Colonic mucosa (tissue), 4 donors: ENCODE measurements at regions not wholly inside any gene's neighbourhood (a gene's known extent, or its start where the extent isn't known, plus 50 kb on each side); places are given as distances from the start of the nearest gene placed in this dataset.
A peak's percentile ranks its signal among the peaks of the same experiment; 100 is the strongest.

Experiments used
- DNase-seq: peaks from one replicate; pipeline ENCODE4 v3.0.0-alpha.2; 2020
- H3K27ac ChIP-seq: fragments of 200-600 bp; one replicate; pipeline ENCODE4 v1.8.0; 2021
- H3K27me3 ChIP-seq: fragments of 200-600 bp; one replicate; pipeline ENCODE4 v1.8.0; 2021
- H3K36me3 ChIP-seq: fragments of 200-600 bp; one replicate; pipeline ENCODE4 v1.8.0; 2021
- H3K4me1 ChIP-seq: fragments of 200-600 bp; one replicate; pipeline ENCODE4 v1.8.0; 2021; ENCODE audit warnings: mild to moderate bottlenecking
- H3K4me3 ChIP-seq: fragments of 200-600 bp; one replicate; pipeline ENCODE4 v1.8.0; 2021
- H3K9ac ChIP-seq, 2 donors: one replicate each; pipeline ENCODE4 v1.7.0; 2013; ENCODE audit warnings: control low read depth in 2 of 2, low read depth in 2 of 2, low read length in 2 of 2
- H3K9me3 ChIP-seq: fragments of 200-600 bp; one replicate; pipeline ENCODE4 v1.8.0; 2021
- intact Hi-C: fragments of 100-400 bp; cut with DNase I; formaldehyde crosslinking; loops from one replicate; pipeline ENCODE4 v1.14.1; 2022
- TF ChIP-seq, protein P1 (sequence below): fragments of 200-600 bp; IDR thresholded peaks from one replicate; pipeline ENCODE4 v1.8.0; 2022; ENCODE audit warnings: antibody characterized with exemption, mild to moderate bottlenecking
- donor health status: healthy.
- donor health status: DM: no; HTN: no; CAD: no.
- donor health status: DM: no; HTN: no; CAD: no.

DNA sequence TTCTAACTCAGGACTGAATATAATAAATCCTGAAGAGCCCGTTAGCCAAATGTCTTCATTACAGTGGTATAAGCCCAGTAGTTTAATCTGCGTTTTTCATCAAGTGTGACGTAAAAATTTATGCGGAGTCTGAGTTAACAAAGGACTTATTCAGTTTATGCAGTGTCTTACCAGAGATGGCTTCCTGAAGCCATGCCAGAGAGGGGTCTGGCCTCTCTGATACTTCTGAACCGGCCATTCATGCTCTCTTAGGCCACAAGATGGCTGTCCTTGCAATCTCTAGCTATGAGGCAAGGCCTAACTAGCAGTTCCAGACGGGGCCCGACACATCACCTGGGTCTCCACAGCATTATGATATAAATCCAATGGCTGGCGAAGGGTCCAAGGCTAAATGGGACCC is 101.4 kb downstream of the TEX35 start:
- intact Hi-C loops: no loop called here
- H3K27ac ChIP-seq: no peak overlapping the region
- TF ChIP-seq, protein P1, sequence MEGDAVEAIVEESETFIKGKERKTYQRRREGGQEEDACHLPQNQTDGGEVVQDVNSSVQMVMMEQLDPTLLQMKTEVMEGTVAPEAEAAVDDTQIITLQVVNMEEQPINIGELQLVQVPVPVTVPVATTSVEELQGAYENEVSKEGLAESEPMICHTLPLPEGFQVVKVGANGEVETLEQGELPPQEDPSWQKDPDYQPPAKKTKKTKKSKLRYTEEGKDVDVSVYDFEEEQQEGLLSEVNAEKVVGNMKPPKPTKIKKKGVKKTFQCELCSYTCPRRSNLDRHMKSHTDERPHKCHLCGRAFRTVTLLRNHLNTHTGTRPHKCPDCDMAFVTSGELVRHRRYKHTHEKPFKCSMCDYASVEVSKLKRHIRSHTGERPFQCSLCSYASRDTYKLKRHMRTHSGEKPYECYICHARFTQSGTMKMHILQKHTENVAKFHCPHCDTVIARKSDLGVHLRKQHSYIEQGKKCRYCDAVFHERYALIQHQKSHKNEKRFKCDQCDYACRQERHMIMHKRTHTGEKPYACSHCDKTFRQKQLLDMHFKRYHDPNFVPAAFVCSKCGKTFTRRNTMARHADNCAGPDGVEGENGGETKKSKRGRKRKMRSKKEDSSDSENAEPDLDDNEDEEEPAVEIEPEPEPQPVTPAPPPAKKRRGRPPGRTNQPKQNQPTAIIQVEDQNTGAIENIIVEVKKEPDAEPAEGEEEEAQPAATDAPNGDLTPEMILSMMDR: no peak

DNA sequence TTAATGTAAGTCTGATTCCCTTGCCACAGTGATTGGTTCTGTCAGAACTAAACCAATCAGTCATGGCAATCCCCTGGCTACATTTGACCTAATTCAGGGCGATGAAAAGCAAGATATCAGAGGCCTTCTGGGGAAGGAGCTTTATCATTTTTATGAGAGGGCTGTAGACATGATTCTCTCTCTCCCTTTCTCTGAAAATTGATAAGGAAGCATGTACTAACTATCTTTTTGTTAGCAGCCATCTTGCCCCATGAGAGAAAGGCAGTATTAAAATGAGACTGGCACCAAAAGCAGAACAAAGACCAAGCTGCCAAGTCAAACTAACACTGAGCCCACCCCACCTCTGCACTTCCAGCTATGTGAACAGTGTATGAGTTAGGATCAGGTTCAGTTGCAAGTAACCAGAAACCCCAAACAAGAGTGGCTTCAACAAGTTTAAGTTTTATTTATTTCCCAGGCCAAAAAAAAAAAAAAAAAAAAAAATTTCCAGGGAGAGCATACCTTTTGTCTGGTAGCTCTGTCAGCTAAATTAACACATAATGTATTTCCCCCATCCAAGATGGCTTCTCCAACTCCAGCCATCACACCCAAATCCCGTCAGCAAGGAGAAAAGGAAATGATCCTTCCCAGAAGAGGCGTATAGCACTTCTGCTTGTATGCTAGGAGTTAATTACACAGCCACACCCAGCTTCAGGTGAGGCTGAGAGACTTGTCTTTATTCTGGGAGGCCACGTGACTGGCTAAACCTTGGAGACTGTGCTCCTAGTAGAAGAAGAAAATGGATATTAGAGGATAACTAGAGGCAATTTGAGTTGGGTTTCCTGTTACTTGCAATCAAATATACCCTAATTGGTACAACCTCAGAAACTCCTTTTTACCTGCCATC is 105.8 kb upstream of the RALGPS2 start:
- intact Hi-C loops: no loop called here
- TF ChIP-seq, protein P1: no peak
- Histone ChIP-seq H3K4me3 (no peak overlapping the region), H3K27me3 (no peaks in the 10 kb centered on the region), H3K36me3 (no peaks in the 10 kb centered on the region), H3K9me3 (no peaks in the 10 kb centered on the region), H3K27ac (no peak overlapping the region), H3K9ac (no peak overlapping the region), H3K4me1 (no peaks in the 10 kb centered on the region)
- DNase-seq: peak; percentile 67

More for the DNA sequence above, 101.4 kb downstream of the TEX35 start:
- Histone ChIP-seq H3K4me3 (no peak overlapping the region), H3K9ac (no peak overlapping the region), H3K4me1 (no peaks in the 10 kb centered on the region), H3K27me3 (no peaks in the 10 kb centered on the region), H3K9me3 (no peaks in the 10 kb centered on the region), H3K36me3 (no peaks in the 10 kb centered on the region)
- DNase-seq: no peak

DNA sequence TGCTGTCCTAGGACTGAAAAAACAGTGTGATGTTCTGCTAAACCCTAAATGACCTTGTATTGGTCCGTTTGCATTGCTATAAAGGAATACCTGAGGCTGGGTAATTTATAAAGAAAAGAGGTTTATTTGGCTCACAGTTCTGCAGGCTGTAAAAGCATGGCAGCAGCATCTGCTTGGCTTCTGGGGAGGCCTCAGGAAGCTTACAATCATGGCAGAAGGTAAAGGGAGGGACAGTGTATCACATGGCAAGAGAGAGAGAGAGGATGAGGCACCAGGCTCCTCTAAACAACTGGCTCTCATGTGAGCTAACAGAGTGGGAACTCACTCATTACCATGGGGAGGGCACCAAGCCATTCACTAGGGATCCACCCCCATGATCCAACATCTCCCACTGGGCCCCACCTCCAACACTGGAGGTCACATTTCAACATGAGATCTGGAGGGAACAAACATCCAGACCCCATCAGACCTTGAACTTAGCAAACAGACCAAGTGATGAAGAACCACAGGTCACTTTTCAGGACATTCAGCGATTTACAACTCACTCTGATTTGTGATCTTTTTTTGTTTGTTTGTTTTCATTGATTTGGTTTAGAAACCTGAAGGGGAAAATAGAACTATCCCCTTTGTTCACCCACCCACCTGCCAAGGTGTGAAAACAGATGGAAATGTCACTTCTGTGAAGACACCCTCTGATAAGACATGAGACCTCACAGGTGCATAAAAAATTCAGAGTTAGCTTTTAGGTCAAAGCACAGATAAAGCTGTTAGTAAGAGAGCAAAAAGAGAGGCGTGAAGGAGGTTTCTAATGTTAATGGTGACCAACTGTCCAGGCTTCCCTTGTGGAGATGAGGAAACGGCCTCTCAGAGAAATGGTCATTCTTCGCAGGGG is 104.2 kb upstream of the RALGPS2 start:
- Histone ChIP-seq H3K27me3 (no peaks in the 10 kb centered on the region), H3K9me3 (no peaks in the 10 kb centered on the region), H3K9ac (no peak overlapping the region), H3K4me1 (no peaks in the 10 kb centered on the region), H3K27ac (no peak overlapping the region), H3K4me3 (no peak overlapping the region), H3K36me3 (no peaks in the 10 kb centered on the region)
- DNase-seq: no peak
- intact Hi-C loops: no loop called here
- TF ChIP-seq, protein P1: no peak

- Histone ChIP-seq H3K36me3 (no peaks in the 10 kb centered on the region), H3K4me3 (no peak overlapping the region), H3K9ac (no peak overlapping the region), H3K27me3 (no peaks in the 10 kb centered on the region), H3K9me3 (no peaks in the 10 kb centered on the region), H3K27ac (no peak overlapping the region), H3K4me1 (no peaks in the 10 kb centered on the region)
- TF ChIP-seq, protein P1: no peak
- intact Hi-C loops: no loop called here
- DNase-seq: no peak
Measured at GRCh38 chr1:178621822-178622221, 103.2 kb upstream of the RALGPS2 start.

- intact Hi-C loops: no loop called here
- no peak for DNase-seq
- no peaks in the 10 kb centered on the region for H3K27me3 ChIP-seq
- no peaks in the 10 kb centered on the region for H3K9me3 ChIP-seq
- no peak overlapping the region for H3K9ac ChIP-seq
- no peaks in the 10 kb centered on the region for H3K36me3 ChIP-seq
- no peak overlapping the region for H3K4me3 ChIP-seq
- TF ChIP-seq, protein P1: no peak
- no peak overlapping the region for H3K27ac ChIP-seq
- H3K4me1 ChIP-seq: no peaks in the 10 kb centered on the region
Measured at GRCh38 chr1:178625695-178626094, 99.3 kb upstream of the RALGPS2 start.
